ENCODE measurements at regions not wholly inside any gene's neighbourhood (a gene's known extent, or its start where the extent isn't known, plus 50 kb on each side); places are given as distances from the start of the nearest gene placed in this dataset.

GRCh38 chr4:33425936-33426335, 2705.8 kb downstream of the PCDH7 start:
- no peak overlapping the region for H3K9ac ChIP-seq (ENCODE audit: insufficient read length, low read depth)
- no peak for TF ChIP-seq YY1 (IDR thresholded peaks at IDR 0.05; ENCODE audit: insufficient read depth, insufficient read length)
- no peak for TF ChIP-seq ZNF274 (IDR thresholded peaks at IDR 0.05; ENCODE audit: low read depth, low read length)
- no peak for TF ChIP-seq SUZ12 (IDR thresholded peaks at IDR 0.05; ENCODE audit: extremely low read depth, insufficient read depth, insufficient read length)
- no peaks in the 10 kb centered on the region for H3K36me3 ChIP-seq (ENCODE audit: insufficient read depth, insufficient read length, low read length)
- no peak overlapping the region for H3K4me3 ChIP-seq (ENCODE audit: insufficient read length, low read depth)
- H3K27me3 ChIP-seq (ENCODE audit: insufficient read depth, insufficient read length), result no peaks in the 10 kb centered on the region
- no peaks in the 10 kb centered on the region for H3K4me1 ChIP-seq (ENCODE audit: insufficient read depth, insufficient read length)
- no peaks in the 10 kb centered on the region for H3K9me3 ChIP-seq (ENCODE audit: insufficient read depth, low read length)
- DNase-seq (ENCODE audit: low read depth, low spot score), result no peak

DNA sequence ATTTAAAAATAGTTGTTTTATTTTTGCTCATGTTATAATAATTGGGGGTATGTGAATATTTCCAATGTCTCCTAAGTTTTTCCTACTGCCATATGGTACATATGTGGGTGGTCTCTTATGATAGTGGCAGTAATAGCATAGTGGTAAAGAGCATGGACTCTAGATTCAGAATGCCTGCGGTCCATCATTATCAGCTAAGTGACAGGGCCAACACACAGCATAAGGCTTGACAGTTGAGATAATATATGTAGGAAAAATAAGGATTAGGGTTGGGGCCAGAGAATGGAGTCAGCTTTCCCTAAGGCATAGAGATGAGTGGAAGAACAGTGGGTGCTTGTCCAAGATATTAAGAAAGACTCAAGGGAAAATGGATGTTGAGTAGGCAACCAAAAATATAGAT, 2707.5 kb downstream of the PCDH7 start:
- TF ChIP-seq ZNF274 (IDR thresholded peaks at IDR 0.05; ENCODE audit: low read depth, low read length), result no peak
- TF ChIP-seq YY1 (IDR thresholded peaks at IDR 0.05; ENCODE audit: insufficient read depth, insufficient read length), result no peak
- TF ChIP-seq SUZ12 (IDR thresholded peaks at IDR 0.05; ENCODE audit: extremely low read depth, insufficient read depth, insufficient read length), result no peak
- Histone ChIP-seq H3K9ac (ENCODE audit: insufficient read length, low read depth) (no peak overlapping the region), H3K36me3 (ENCODE audit: insufficient read depth, insufficient read length, low read length) (no peaks in the 10 kb centered on the region), H3K4me3 (ENCODE audit: insufficient read length, low read depth) (no peak overlapping the region), H3K27me3 (ENCODE audit: insufficient read depth, insufficient read length) (no peaks in the 10 kb centered on the region), H3K4me1 (ENCODE audit: insufficient read depth, insufficient read length) (no peaks in the 10 kb centered on the region), H3K9me3 (ENCODE audit: insufficient read depth, low read length) (no peaks in the 10 kb centered on the region)
- DNase-seq (ENCODE audit: low read depth, low spot score), result no peak

- no peaks in the 10 kb centered on the region for H3K4me1 ChIP-seq (ENCODE audit: insufficient read depth, insufficient read length)
- H3K27me3 ChIP-seq (ENCODE audit: insufficient read depth, insufficient read length), result no peaks in the 10 kb centered on the region
- H3K4me3 ChIP-seq (ENCODE audit: insufficient read length, low read depth), result no peak overlapping the region
- no peak overlapping the region for H3K9ac ChIP-seq (ENCODE audit: insufficient read length, low read depth)
- no peak for DNase-seq (ENCODE audit: low read depth, low spot score)
- H3K9me3 ChIP-seq (ENCODE audit: insufficient read depth, low read length), result no peaks in the 10 kb centered on the region
- TF ChIP-seq SUZ12 (IDR thresholded peaks at IDR 0.05; ENCODE audit: extremely low read depth, insufficient read depth, insufficient read length) (no peak), ZNF274 (IDR thresholded peaks at IDR 0.05; ENCODE audit: low read depth, low read length) (no peak), YY1 (IDR thresholded peaks at IDR 0.05; ENCODE audit: insufficient read depth, insufficient read length) (no peak)
- H3K36me3 ChIP-seq (ENCODE audit: insufficient read depth, insufficient read length, low read length), result no peaks in the 10 kb centered on the region
Measured at GRCh38 chr4:33429971-33430370, 2709.8 kb downstream of the PCDH7 start.

GRCh38 chr4:33437406-33437805, 2717.2 kb downstream of the PCDH7 start:
- H3K4me1 ChIP-seq (ENCODE audit: insufficient read depth, insufficient read length), result no peaks in the 10 kb centered on the region
- TF ChIP-seq YY1 (IDR thresholded peaks at IDR 0.05; ENCODE audit: insufficient read depth, insufficient read length) (no peak), SUZ12 (IDR thresholded peaks at IDR 0.05; ENCODE audit: extremely low read depth, insufficient read depth, insufficient read length) (no peak), ZNF274 (IDR thresholded peaks at IDR 0.05; ENCODE audit: low read depth, low read length) (no peak)
- H3K9ac ChIP-seq (ENCODE audit: insufficient read length, low read depth), result no peak overlapping the region
- H3K9me3 ChIP-seq (ENCODE audit: insufficient read depth, low read length), result no peaks in the 10 kb centered on the region
- no peak overlapping the region for H3K4me3 ChIP-seq (ENCODE audit: insufficient read length, low read depth)
- H3K36me3 ChIP-seq (ENCODE audit: insufficient read depth, insufficient read length, low read length), result no peaks in the 10 kb centered on the region
- no peaks in the 10 kb centered on the region for H3K27me3 ChIP-seq (ENCODE audit: insufficient read depth, insufficient read length)
- no peak for DNase-seq (ENCODE audit: low read depth, low spot score)

DNA sequence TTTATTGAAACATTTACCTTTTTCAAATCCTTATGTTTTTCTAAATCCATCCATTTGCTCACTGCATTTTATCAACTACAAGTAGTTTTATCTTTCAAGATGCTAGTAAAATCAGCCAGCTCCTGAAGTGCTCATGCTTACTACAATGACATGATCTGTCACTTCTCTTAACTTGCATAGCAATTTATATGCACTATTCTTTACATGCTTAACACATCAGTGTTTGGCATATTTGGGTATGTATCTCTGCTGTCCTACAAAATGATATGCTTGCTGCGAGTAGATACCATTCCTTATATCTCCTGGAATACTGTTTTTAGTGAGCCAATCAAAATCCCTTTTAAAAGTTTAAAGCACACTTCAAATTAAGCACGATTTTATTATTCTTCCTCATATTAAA, 2726.8 kb downstream of the PCDH7 start:
- no peak for TF ChIP-seq YY1 (IDR thresholded peaks at IDR 0.05; ENCODE audit: insufficient read depth, insufficient read length)
- TF ChIP-seq ZNF274 (IDR thresholded peaks at IDR 0.05; ENCODE audit: low read depth, low read length), result no peak
- no peak for TF ChIP-seq SUZ12 (IDR thresholded peaks at IDR 0.05; ENCODE audit: extremely low read depth, insufficient read depth, insufficient read length)
- Histone ChIP-seq H3K4me1 (ENCODE audit: insufficient read depth, insufficient read length) (no peaks in the 10 kb centered on the region), H3K36me3 (ENCODE audit: insufficient read depth, insufficient read length, low read length) (no peaks in the 10 kb centered on the region), H3K27me3 (ENCODE audit: insufficient read depth, insufficient read length) (no peaks in the 10 kb centered on the region), H3K4me3 (ENCODE audit: insufficient read length, low read depth) (no peak overlapping the region), H3K9me3 (ENCODE audit: insufficient read depth, low read length) (no peaks in the 10 kb centered on the region), H3K9ac (ENCODE audit: insufficient read length, low read depth) (no peak overlapping the region)
- no peak for DNase-seq (ENCODE audit: low read depth, low spot score)

DNA sequence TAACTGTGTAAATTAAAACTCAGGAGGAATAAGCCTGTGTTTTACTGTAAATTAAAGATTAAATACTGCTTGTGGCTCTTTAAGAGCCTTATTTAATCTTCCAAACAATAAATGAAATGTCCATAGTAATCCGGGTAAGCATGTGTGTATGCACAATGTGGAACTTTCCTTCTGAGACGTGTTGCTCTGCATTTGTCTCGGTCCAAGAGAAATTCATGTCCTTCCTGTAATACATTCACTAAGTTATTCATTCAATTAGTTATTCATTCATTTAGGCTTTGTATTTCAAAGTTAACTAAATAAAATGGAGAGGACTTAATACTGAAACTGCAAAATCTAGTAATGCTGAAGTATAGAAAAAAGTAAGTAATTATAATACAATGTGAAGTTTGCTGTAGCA, 2728.8 kb downstream of the PCDH7 start:
- no peak for TF ChIP-seq YY1 (IDR thresholded peaks at IDR 0.05; ENCODE audit: insufficient read depth, insufficient read length)
- no peak for TF ChIP-seq ZNF274 (IDR thresholded peaks at IDR 0.05; ENCODE audit: low read depth, low read length)
- TF ChIP-seq SUZ12 (IDR thresholded peaks at IDR 0.05; ENCODE audit: extremely low read depth, insufficient read depth, insufficient read length), result no peak
- Histone ChIP-seq H3K36me3 (ENCODE audit: insufficient read depth, insufficient read length, low read length) (no peaks in the 10 kb centered on the region), H3K4me3 (ENCODE audit: insufficient read length, low read depth) (no peak overlapping the region), H3K9me3 (ENCODE audit: insufficient read depth, low read length) (no peaks in the 10 kb centered on the region), H3K9ac (ENCODE audit: insufficient read length, low read depth) (no peak overlapping the region), H3K27me3 (ENCODE audit: insufficient read depth, insufficient read length) (no peaks in the 10 kb centered on the region), H3K4me1 (ENCODE audit: insufficient read depth, insufficient read length) (no peaks in the 10 kb centered on the region)
- no peak for DNase-seq (ENCODE audit: low read depth, low spot score)

DNA sequence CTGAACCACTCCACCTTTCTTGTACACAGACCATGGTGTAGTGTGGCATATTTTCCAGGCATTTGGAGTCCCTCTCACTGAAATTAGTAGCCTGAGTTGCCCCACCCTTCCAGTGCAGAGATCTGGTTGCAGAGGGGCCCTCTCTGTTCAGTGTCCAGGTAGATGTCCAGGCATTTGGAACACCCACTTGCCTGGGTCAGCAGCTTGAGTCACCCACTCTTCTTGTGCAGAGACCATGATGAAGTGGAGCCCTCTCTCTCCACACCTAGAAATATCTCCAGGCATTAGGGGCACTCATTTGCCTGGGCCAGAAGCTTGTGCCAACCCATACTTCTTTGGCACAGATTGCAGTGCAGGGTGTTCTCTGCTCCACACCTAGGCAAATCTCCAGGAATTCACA, 2733.3 kb downstream of the PCDH7 start:
- H3K4me1 ChIP-seq (ENCODE audit: insufficient read depth, insufficient read length), result no peaks in the 10 kb centered on the region
- no peak overlapping the region for H3K9ac ChIP-seq (ENCODE audit: insufficient read length, low read depth)
- no peaks in the 10 kb centered on the region for H3K36me3 ChIP-seq (ENCODE audit: insufficient read depth, insufficient read length, low read length)
- H3K9me3 ChIP-seq (ENCODE audit: insufficient read depth, low read length), result no peaks in the 10 kb centered on the region
- TF ChIP-seq YY1 (IDR thresholded peaks at IDR 0.05; ENCODE audit: insufficient read depth, insufficient read length), result no peak
- no peak for TF ChIP-seq SUZ12 (IDR thresholded peaks at IDR 0.05; ENCODE audit: extremely low read depth, insufficient read depth, insufficient read length)
- TF ChIP-seq ZNF274 (IDR thresholded peaks at IDR 0.05; ENCODE audit: low read depth, low read length), result no peak
- no peak overlapping the region for H3K4me3 ChIP-seq (ENCODE audit: insufficient read length, low read depth)
- no peak for DNase-seq (ENCODE audit: low read depth, low spot score)
- H3K27me3 ChIP-seq (ENCODE audit: insufficient read depth, insufficient read length), result no peaks in the 10 kb centered on the region

GRCh38 chr4:33453916-33454315, 2733.7 kb downstream of the PCDH7 start:
- no peaks in the 10 kb centered on the region for H3K4me1 ChIP-seq (ENCODE audit: insufficient read depth, insufficient read length)
- H3K9me3 ChIP-seq (ENCODE audit: insufficient read depth, low read length), result no peaks in the 10 kb centered on the region
- H3K27me3 ChIP-seq (ENCODE audit: insufficient read depth, insufficient read length), result no peaks in the 10 kb centered on the region
- TF ChIP-seq SUZ12 (IDR thresholded peaks at IDR 0.05; ENCODE audit: extremely low read depth, insufficient read depth, insufficient read length) (no peak), ZNF274 (IDR thresholded peaks at IDR 0.05; ENCODE audit: low read depth, low read length) (no peak), YY1 (IDR thresholded peaks at IDR 0.05; ENCODE audit: insufficient read depth, insufficient read length) (no peak)
- no peaks in the 10 kb centered on the region for H3K36me3 ChIP-seq (ENCODE audit: insufficient read depth, insufficient read length, low read length)
- DNase-seq (ENCODE audit: low read depth, low spot score), result no peak
- H3K9ac ChIP-seq (ENCODE audit: insufficient read length, low read depth), result no peak overlapping the region
- H3K4me3 ChIP-seq (ENCODE audit: insufficient read length, low read depth), result no peak overlapping the region

Data from NT2/D1 (cell line).